ENCODE measurements at regions not wholly inside any gene's neighbourhood (a gene's known extent, or its start where the extent isn't known, plus 50 kb on each side); places are given as distances from the start of the nearest gene placed in this dataset.

DNA sequence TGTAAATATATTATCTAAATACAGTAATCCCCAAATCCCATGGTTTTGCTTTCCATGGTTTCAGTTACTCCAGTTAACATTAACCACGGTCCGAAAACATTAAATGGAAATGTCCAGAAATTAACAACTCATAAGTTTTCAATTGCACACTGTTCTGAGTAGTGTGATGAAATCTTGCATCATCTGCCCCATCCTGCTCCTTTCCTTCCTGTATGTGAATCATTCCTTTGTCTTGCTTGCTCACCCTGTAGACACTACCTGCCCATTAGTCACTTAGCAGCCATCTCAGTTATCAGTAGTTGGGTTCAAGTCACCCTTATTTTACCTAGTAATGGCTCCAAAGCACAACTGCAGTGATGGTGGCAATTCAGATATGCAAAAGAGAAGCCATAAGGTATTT is 1568.5 kb upstream of the WWC1 start:
- TF ChIP-seq, protein P1, sequence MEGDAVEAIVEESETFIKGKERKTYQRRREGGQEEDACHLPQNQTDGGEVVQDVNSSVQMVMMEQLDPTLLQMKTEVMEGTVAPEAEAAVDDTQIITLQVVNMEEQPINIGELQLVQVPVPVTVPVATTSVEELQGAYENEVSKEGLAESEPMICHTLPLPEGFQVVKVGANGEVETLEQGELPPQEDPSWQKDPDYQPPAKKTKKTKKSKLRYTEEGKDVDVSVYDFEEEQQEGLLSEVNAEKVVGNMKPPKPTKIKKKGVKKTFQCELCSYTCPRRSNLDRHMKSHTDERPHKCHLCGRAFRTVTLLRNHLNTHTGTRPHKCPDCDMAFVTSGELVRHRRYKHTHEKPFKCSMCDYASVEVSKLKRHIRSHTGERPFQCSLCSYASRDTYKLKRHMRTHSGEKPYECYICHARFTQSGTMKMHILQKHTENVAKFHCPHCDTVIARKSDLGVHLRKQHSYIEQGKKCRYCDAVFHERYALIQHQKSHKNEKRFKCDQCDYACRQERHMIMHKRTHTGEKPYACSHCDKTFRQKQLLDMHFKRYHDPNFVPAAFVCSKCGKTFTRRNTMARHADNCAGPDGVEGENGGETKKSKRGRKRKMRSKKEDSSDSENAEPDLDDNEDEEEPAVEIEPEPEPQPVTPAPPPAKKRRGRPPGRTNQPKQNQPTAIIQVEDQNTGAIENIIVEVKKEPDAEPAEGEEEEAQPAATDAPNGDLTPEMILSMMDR (IDR thresholded peaks at IDR 0.05 in 4 of 5, conservative IDR thresholded peaks at IDR 0.05 in 1 of 5) = no peak
- no peak for TF ChIP-seq POLR2A (IDR thresholded peaks at IDR 0.05)

Data from gastrocnemius medialis (tissue), 4 donors.